Keratinocyte (primary cell): ENCODE measurements at regions not wholly inside any gene's neighbourhood (a gene's known extent, or its start where the extent isn't known, plus 50 kb on each side); places are given as distances from the start of the nearest gene placed in this dataset.

Source experiments
- DNase-seq: peaks from one replicate; pipeline ENCODE4 v3.0.0-alpha.2; 2011; ENCODE audit warnings: low read depth, missing footprints, low spot score
- FAIRE-seq: peaks from 2 replicates; lab custom pipeline; 2011; peaks lifted over from hg19 to GRCh38; lab: Jason Lieb, UNC
- H2AFZ ChIP-seq: 2 replicates; pipeline ENCODE4 v1.6.0; 2012; ENCODE audit warnings: low read length, control low read depth, inconsistent platforms; ENCODE audit not compliant: control insufficient read depth
- H3K27ac ChIP-seq: 2 replicates; pipeline ENCODE4 v1.5.1; 2011; ENCODE audit warnings: low read length; ENCODE audit not compliant: control insufficient read depth, insufficient read depth
- H3K27me3 ChIP-seq: 3 replicates; pipeline ENCODE4 v1.6.0; 2011; ENCODE audit warnings: low read length; ENCODE audit not compliant: control insufficient read depth, insufficient read depth; ENCODE audit errors: extremely low read depth
- H3K36me3 ChIP-seq, 2 experiments: 2 replicates in 1 of 2; 3 replicates in 1 of 2; pipeline ENCODE4 v1.5.1; 2011; ENCODE audit warnings: low read length in 2 of 2, mild to moderate bottlenecking in 1 of 2; ENCODE audit not compliant: control insufficient read depth in 2 of 2, insufficient read depth in 2 of 2; ENCODE audit errors: extremely low read depth in 1 of 2
- H3K4me1 ChIP-seq: 3 replicates; pipeline ENCODE4 v1.5.1; 2011; ENCODE audit warnings: low read length; ENCODE audit not compliant: control insufficient read depth, insufficient read depth; ENCODE audit errors: extremely low read depth
- H3K4me2 ChIP-seq: 3 replicates; pipeline ENCODE4 v1.6.0; 2011; ENCODE audit warnings: low read depth, low read length; ENCODE audit not compliant: control insufficient read depth, insufficient read depth; ENCODE audit errors: extremely low read depth
- H3K4me3 ChIP-seq, 3 experiments: fragments of 200-600 bp in 1 of 3; sonication (generic) in 1 of 3; 2 replicates in 2 of 3; 3 replicates in 1 of 3; pipeline ENCODE4 v1.5.1; 2011 to 2016; ENCODE audit warnings: low read length in 3 of 3, mild to moderate bottlenecking in 3 of 3, control low read depth in 2 of 3, inconsistent platforms in 1 of 3, low read depth in 1 of 3, mixed read lengths in 1 of 3, mixed run types in 1 of 3, moderate library complexity in 1 of 3; ENCODE audit not compliant: control insufficient read depth in 2 of 3, insufficient read depth in 2 of 3; ENCODE audit errors: extremely low read depth in 1 of 3
- H3K79me2 ChIP-seq: 2 replicates; pipeline ENCODE4 v1.6.0; 2012; ENCODE audit warnings: low read length; ENCODE audit not compliant: control insufficient read depth, insufficient read depth
- H3K9ac ChIP-seq: 3 replicates; pipeline ENCODE4 v1.6.0; 2011; ENCODE audit warnings: low read length; ENCODE audit not compliant: control insufficient read depth, insufficient read depth; ENCODE audit errors: extremely low read depth
- H3K9me1 ChIP-seq: 3 replicates; pipeline ENCODE4 v1.6.0; 2011; ENCODE audit warnings: low read length; ENCODE audit not compliant: control insufficient read depth, insufficient read depth; ENCODE audit errors: extremely low read depth
- H3K9me3 ChIP-seq: 2 replicates; pipeline ENCODE4 v1.5.1; 2012; ENCODE audit warnings: low read depth, low read length; ENCODE audit not compliant: control insufficient read depth
- H4K20me1 ChIP-seq: 3 replicates; pipeline ENCODE4 v1.6.0; 2011; ENCODE audit warnings: low read length; ENCODE audit not compliant: control insufficient read depth, insufficient read depth; ENCODE audit errors: extremely low read depth
- CTCF ChIP-seq, 3 experiments: IDR thresholded peaks in 1 of 3; conservative IDR thresholded peaks in 1 of 3; optimal IDR thresholded peaks in 1 of 3; 2 replicates in 2 of 3; 3 replicates in 1 of 3; pipeline versions ENCODE3 to v1.5.1; 2011; ENCODE audit warnings: low read length in 3 of 3, mild to moderate bottlenecking in 3 of 3, moderate library complexity in 2 of 3, control low read depth in 1 of 3, inconsistent platforms in 1 of 3; ENCODE audit not compliant: insufficient read depth in 2 of 3; ENCODE audit errors: extremely low read depth in 1 of 3
- EZH2 ChIP-seq: IDR thresholded peaks from one replicate; pipeline ENCODE4 v1.6.1; 2012; ENCODE audit warnings: inconsistent platforms, mild to moderate bottlenecking, low read length, moderate library complexity
- dilution Hi-C: fragments of 300-500 bp; cut with MboI; formaldehyde crosslinking; loops from one replicate; pipeline ENCODE4 v1.7.0; 2020; ENCODE audit warnings: low sequenced_read_pairs; ENCODE audit not compliant: extremely low pct_ligation_motif_present

GRCh38 chr7:110484356-110484755, 606.6 kb upstream of the LRRN3 start:
- H3K9me1 ChIP-seq, result no peaks in the 10 kb centered on the region
- H3K4me3 ChIP-seq, result no peak overlapping the region
- H3K27ac ChIP-seq, result no peak overlapping the region
- no peak overlapping the region for H3K4me2 ChIP-seq
- H4K20me1 ChIP-seq, result no peaks in the 10 kb centered on the region
- DNase-seq, result no peak
- peaks cover 2% of the 10 kb centered on the region for H3K9me3 ChIP-seq
- no peaks in the 10 kb centered on the region for H3K4me1 ChIP-seq
- H3K9ac ChIP-seq, result no peak overlapping the region
- H3K27me3 ChIP-seq, result no peaks in the 10 kb centered on the region
- H2AFZ ChIP-seq, result no peak overlapping the region
- dilution Hi-C loops, result no loop called here
- TF ChIP-seq CTCF (optimal IDR thresholded peaks at IDR 0.05 in 1 of 3, IDR thresholded peaks at IDR 0.05 in 1 of 3, conservative IDR thresholded peaks at IDR 0.05 in 1 of 3; ENCODE audit: extremely low read depth in 1 of 3, insufficient read depth in 2 of 3, low read length in 3 of 3), result no peak
- TF ChIP-seq EZH2, result no peak
- no peaks in the 10 kb centered on the region for H3K36me3 ChIP-seq
- no peaks in the 10 kb centered on the region for H3K79me2 ChIP-seq
- FAIRE-seq, result no peak

GRCh38 chr7:110486549-110486948, 604.4 kb upstream of the LRRN3 start:
- no peak overlapping the region for H3K4me2 ChIP-seq
- dilution Hi-C loops, result no loop called here
- H2AFZ ChIP-seq, result no peak overlapping the region
- no peak overlapping the region for H3K4me3 ChIP-seq
- FAIRE-seq, result no peak
- H3K27me3 ChIP-seq, result no peaks in the 10 kb centered on the region
- no peaks in the 10 kb centered on the region for H3K79me2 ChIP-seq
- H3K9me1 ChIP-seq, result no peaks in the 10 kb centered on the region
- H3K4me1 ChIP-seq, result no peaks in the 10 kb centered on the region
- no peak for DNase-seq
- no peaks in the 10 kb centered on the region for H4K20me1 ChIP-seq
- no peak overlapping the region for H3K27ac ChIP-seq
- no peak overlapping the region for H3K9ac ChIP-seq
- H3K36me3 ChIP-seq, result no peaks in the 10 kb centered on the region
- no peak for TF ChIP-seq CTCF (optimal IDR thresholded peaks at IDR 0.05 in 1 of 3, IDR thresholded peaks at IDR 0.05 in 1 of 3, conservative IDR thresholded peaks at IDR 0.05 in 1 of 3; ENCODE audit: extremely low read depth in 1 of 3, insufficient read depth in 2 of 3, low read length in 3 of 3)
- no peak for TF ChIP-seq EZH2
- H3K9me3 ChIP-seq, result no peaks in the 10 kb centered on the region
